Esophagus muscularis mucosa (tissue), 4 donors: ENCODE measurements at regions not wholly inside any gene's neighbourhood (a gene's known extent, or its start where the extent isn't known, plus 50 kb on each side); places are given as distances from the start of the nearest gene placed in this dataset.

Source experiments
- DNase-seq: peaks from one replicate; pipeline ENCODE4 v3.0.0-alpha.2; 2017; ENCODE audit errors: extremely low spot score
- H3K27ac ChIP-seq, 4 donors: fragments of 200-600 bp; sonication (generic); replicated peaks in 1 of 4; 1 replicate in 3 of 4; 2 replicates in 1 of 4; pipeline ENCODE4 v1.5.1; 2016 to 2019; ENCODE audit warnings: mild to moderate bottlenecking in 1 of 4
- H3K27me3 ChIP-seq, 4 donors: fragments of 200-600 bp; sonication (generic); one replicate each; pipeline versions ENCODE4 v1.5.1 to v1.6.0; 2016 to 2019
- H3K36me3 ChIP-seq, 4 donors: fragments of 200-600 bp; sonication (generic); one replicate each; pipeline ENCODE4 v1.5.1; 2016 to 2019
- H3K4me1 ChIP-seq, 4 donors: fragments of 200-600 bp; sonication (generic); one replicate each; pipeline ENCODE4 v1.5.1; 2016 to 2019
- H3K4me3 ChIP-seq, 4 donors: fragments of 200-600 bp; sonication (generic); 1 replicate in 2 of 4; 2 replicates in 2 of 4; pipeline ENCODE4 v1.5.1; 2016 to 2019; ENCODE audit warnings: mild to moderate bottlenecking in 4 of 4, moderate library complexity in 1 of 4
- H3K9me3 ChIP-seq, 4 donors: fragments of 200-600 bp; sonication (generic); 1 replicate in 3 of 4; 2 replicates in 1 of 4; pipeline ENCODE4 v1.5.1; 2016 to 2019
- EP300 ChIP-seq: sonication (generic); formaldehyde crosslinking; IDR thresholded peaks from one replicate; pipeline ENCODE4 v1.6.1; 2017; ENCODE audit warnings: antibody characterized with exemption
- POLR2A ChIP-seq: fragments of 450-650 bp; IDR thresholded peaks from one replicate; pipeline ENCODE4 v1.6.1; 2017; ENCODE audit warnings: antibody characterized with exemption, moderate library complexity, mild to moderate bottlenecking, low read depth
- POLR2AphosphoS5 ChIP-seq, 2 donors: sonication (generic); formaldehyde crosslinking; IDR thresholded peaks; one replicate each; pipeline ENCODE4 v1.6.1; 2017; ENCODE audit warnings: antibody characterized with exemption in 2 of 2
- WGBS: methylation state at CpG from one replicate; pipeline ENCODE4 v1.1.5; 2018; 5-methylcytosine and 5-hydroxymethylcytosine counted together
- intact Hi-C: fragments of 100-400 bp; cut with DNase I; formaldehyde crosslinking; loops from one replicate; pipeline ENCODE4 v1.15.1; 2023
- TF ChIP-seq, protein P1 (sequence below), 3 experiments: fragments of 200-600 bp in 2 of 3; fragments of 450-650 bp in 1 of 3; sonication (generic) in 2 of 3; IDR thresholded peaks; one replicate each; pipeline ENCODE4 v1.5.1; 2017 to 2019; ENCODE audit warnings: antibody characterized with exemption in 3 of 3, mild to moderate bottlenecking in 2 of 3, moderate library complexity in 1 of 3

DNA sequence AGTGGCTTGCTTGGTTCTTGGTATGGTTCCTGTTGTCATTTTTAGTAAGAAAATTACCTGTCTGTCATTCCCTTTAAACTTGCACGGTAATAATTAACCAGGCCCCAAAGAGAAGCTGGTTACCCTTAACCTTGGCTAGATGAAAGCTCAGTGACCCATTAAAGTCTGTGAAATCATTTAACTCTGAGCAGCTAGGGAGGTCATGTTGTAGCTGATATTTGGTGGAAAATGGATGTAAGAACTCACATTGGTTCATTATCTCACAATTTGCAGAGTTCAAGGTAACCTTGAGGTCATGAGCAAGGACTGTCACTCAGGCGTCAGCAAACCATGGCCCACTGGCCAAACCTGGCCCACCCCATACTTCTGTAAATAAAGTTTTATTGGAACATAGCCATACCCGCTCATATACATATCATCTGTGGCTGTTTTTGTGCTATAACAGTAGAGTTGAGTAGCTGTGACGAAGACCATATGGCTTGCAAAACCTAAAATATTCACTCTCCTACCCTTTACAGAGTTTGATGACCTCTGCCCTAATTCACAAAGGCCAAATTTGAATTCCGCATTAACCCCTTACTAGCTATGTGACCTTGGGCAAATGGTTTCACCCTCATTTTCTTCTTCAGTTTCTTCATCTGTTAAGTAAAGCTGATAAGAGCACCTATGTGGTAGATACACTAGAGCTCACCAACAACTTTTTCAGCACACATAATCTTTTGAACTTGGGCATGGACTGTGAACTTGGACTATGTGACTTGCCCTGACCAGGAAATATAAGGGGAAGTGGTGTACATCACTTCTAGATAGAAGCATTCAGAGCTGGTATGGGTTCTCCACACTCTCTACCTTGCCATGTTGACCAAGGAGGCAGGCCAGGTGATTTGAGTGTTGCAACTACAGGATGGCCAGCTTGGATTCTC, 61.5 kb upstream of the CPEB4 start:
- intact Hi-C loops, result no loop called here
- Histone ChIP-seq H3K27ac (no peak overlapping the region), H3K4me3 (no peak overlapping the region), H3K27me3 (no peaks in the 10 kb centered on the region), H3K36me3 (no peaks in the 10 kb centered on the region), H3K4me1 (no peaks in the 10 kb centered on the region), H3K9me3 (peaks cover 0 to 7% (median 0%) of the 10 kb centered on the region in 4 donors)
- DNase-seq, result no peak
- TF ChIP-seq POLR2A (no peak), POLR2AphosphoS5 (IDR thresholded peaks at IDR 0.05) (no peak), EP300 (no peak)
- TF ChIP-seq, protein P1, sequence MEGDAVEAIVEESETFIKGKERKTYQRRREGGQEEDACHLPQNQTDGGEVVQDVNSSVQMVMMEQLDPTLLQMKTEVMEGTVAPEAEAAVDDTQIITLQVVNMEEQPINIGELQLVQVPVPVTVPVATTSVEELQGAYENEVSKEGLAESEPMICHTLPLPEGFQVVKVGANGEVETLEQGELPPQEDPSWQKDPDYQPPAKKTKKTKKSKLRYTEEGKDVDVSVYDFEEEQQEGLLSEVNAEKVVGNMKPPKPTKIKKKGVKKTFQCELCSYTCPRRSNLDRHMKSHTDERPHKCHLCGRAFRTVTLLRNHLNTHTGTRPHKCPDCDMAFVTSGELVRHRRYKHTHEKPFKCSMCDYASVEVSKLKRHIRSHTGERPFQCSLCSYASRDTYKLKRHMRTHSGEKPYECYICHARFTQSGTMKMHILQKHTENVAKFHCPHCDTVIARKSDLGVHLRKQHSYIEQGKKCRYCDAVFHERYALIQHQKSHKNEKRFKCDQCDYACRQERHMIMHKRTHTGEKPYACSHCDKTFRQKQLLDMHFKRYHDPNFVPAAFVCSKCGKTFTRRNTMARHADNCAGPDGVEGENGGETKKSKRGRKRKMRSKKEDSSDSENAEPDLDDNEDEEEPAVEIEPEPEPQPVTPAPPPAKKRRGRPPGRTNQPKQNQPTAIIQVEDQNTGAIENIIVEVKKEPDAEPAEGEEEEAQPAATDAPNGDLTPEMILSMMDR (IDR thresholded peaks at IDR 0.05), result no peak
- WGBS, result 95% methylated on average over 5 of the region's 5 CpGs

DNA sequence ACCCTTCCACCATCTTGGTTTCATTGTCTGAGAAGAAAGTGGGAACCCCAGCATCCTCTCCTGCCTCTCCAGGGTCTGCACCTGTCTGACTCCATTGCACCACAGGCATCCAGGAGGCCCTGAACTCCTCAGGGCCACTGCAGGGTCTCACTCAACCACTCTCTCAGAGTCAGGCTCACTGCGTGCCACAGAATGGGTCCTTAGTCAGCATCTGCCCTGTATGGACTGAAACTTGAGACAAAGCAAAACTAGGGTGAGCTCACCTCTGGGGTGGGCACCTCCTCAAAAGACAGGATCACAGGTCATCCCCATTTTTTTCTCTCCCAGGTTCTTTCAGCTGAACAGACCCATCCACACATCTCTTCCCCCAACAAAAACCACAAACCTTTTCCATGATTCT, 59.2 kb upstream of the CPEB4 start:
- no peak overlapping the region for H3K4me3 ChIP-seq
- H3K27me3 ChIP-seq, result no peaks in the 10 kb centered on the region
- no peak overlapping the region for H3K27ac ChIP-seq
- no peak for DNase-seq
- intact Hi-C loops, result no loop called here
- no CpG with 5 or more reads among the region's 1 CpG for WGBS
- H3K36me3 ChIP-seq, result no peaks in the 10 kb centered on the region
- H3K9me3 ChIP-seq, result peaks cover 0 to 7% (median 0%) of the 10 kb centered on the region in 4 donors
- H3K4me1 ChIP-seq, result peaks cover 3 to 17% (median 14%) of the 10 kb centered on the region in 4 donors
- TF ChIP-seq, protein P1 (IDR thresholded peaks at IDR 0.05), result no peak
- TF ChIP-seq POLR2A, result no peak
- TF ChIP-seq EP300, result no peak
- TF ChIP-seq POLR2AphosphoS5 (IDR thresholded peaks at IDR 0.05), result no peak

DNA sequence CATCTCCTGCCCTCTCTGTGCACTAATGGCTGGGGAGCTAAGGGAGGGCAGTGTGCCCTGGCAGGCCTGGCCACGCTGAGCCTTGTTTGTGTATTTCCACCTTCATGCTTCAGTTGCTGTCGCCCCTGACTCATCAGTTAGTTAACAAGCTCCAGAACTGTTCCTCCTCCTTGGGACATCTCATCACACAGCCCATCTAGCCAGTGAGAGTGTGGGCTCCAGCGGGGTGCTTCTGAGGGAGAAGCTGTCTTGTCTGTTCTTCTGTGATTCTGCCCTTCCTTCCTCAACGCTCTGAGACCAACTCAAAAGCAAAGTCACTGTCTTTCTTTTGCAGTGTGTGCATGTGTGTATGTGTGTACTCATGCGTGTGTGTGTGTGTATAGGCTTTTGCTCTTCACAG, 58.3 kb upstream of the CPEB4 start:
- intact Hi-C loops, result no loop called here
- Histone ChIP-seq H3K4me1 (peaks cover 3 to 20% (median 18%) of the 10 kb centered on the region in 4 donors), H3K27me3 (no peaks in the 10 kb centered on the region), H3K9me3 (peaks cover 0 to 7% (median 0%) of the 10 kb centered on the region in 4 donors), H3K4me3 (no peak overlapping the region), H3K27ac (no peak overlapping the region), H3K36me3 (no peaks in the 10 kb centered on the region)
- 72% methylated on average over 5 of the region's 5 CpGs for WGBS
- TF ChIP-seq, protein P1 (IDR thresholded peaks at IDR 0.05), result no peak
- no peak for TF ChIP-seq EP300
- TF ChIP-seq POLR2AphosphoS5 (IDR thresholded peaks at IDR 0.05), result no peak
- TF ChIP-seq POLR2A, result no peak
- DNase-seq, result no peak

DNA sequence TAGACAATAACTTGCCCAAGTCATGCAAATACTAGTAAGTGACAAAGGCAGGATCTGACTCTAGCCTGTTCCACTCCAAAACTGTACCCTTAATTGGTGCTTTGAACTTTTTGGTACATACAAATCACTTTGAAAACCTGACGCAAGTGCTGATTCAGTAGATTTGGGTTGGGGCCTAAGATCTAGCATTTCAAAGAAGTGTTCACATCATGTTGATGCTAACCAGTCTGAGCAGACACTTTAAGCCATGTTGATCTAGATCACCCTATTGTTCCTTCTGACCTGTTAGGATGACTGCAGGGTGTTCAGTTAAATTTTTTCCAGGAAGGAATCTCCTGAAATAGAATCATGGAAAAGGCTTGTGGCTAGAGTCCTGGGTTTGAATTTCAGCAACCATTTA, 57.7 kb upstream of the CPEB4 start:
- WGBS, result 100% methylated on average over 1 of the region's 1 CpG

More for the DNA sequence above, 57.7 kb upstream of the CPEB4 start:
- H3K36me3 ChIP-seq, result no peaks in the 10 kb centered on the region
- H3K27me3 ChIP-seq, result no peaks in the 10 kb centered on the region
- H3K27ac ChIP-seq, result no peak overlapping the region
- H3K4me1 ChIP-seq, result peaks cover 3 to 20% (median 18%) of the 10 kb centered on the region in 4 donors
- intact Hi-C loops, result no loop called here
- TF ChIP-seq POLR2A, result no peak
- no peak for TF ChIP-seq POLR2AphosphoS5 (IDR thresholded peaks at IDR 0.05)
- TF ChIP-seq, protein P1 (IDR thresholded peaks at IDR 0.05), result no peak
- no peak for TF ChIP-seq EP300
- H3K9me3 ChIP-seq, result peaks cover 0 to 7% (median 0%) of the 10 kb centered on the region in 4 donors
- no peak overlapping the region for H3K4me3 ChIP-seq
- no peak for DNase-seq
